ENCODE measurements at regions not wholly inside any gene's neighbourhood (a gene's known extent, or its start where the extent isn't known, plus 50 kb on each side); places are given as distances from the start of the nearest gene placed in this dataset.
"Not testable (repeated sequence)": the region's sequence is repeated elsewhere in the genome, so short reads cannot be mapped to it uniquely, and the experiment has no call there.

GRCh38 chrX:103911236-103911635, 51.2 kb upstream of the TMSB15B start:
- DNase-seq = no peak

GRCh38 chrX:103910430-103910829, 52.0 kb upstream of the TMSB15B start:
- no peak for DNase-seq

- DNase-seq = no peak
Observed at GRCh38 chrX:103904301-103904700, 58.1 kb upstream of the TMSB15B start.

GRCh38 chrX:103902606-103903005, 59.8 kb upstream of the TMSB15B start:
- DNase-seq = not testable (repeated sequence)

GRCh38 chrX:103889216-103889615, 57.2 kb upstream of the RAB9B start:
- DNase-seq = peak; percentile 7

- DNase-seq = no peak
Observed at GRCh38 chrX:103886624-103887023, 54.6 kb upstream of the RAB9B start.

- no peak for DNase-seq
Observed at GRCh38 chrX:103883533-103883932, 51.5 kb upstream of the RAB9B start.

GRCh38 chrX:103882999-103883398, 50.9 kb upstream of the RAB9B start:
- DNase-seq = no peak

Data from HCEC 1CT (cell line).